ENCODE measurements at regions not wholly inside any gene's neighbourhood (a gene's known extent, or its start where the extent isn't known, plus 50 kb on each side); places are given as distances from the start of the nearest gene placed in this dataset.

DNA sequence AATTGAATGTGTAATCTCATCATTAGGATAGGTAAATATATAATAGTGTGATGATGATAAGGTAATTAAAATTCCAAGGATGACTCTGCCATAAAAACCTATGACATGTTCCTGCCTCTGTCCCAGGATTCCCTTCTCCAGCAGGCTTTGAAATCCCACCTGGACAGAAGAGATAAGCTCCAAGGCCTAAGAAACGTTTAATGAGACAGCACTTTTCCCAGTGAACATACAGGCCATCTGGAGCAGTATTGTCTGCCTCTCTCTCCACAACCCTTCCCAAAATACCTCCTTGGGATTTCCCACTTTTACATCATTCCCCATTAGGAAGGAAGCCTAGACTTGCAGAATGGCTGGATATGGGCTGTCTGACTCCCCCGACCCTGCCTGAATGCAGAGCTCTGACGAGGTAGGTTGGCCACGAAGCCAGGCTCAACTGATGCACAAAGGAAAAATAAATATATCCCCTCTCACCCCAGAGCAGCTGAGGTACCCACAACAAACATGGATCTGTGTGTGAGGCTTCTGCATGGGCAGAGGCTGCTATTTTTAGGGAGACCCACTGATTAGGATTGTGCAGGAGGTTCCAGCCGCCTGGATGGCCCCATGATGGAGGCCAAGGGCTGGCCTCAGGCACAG is 71.0 kb downstream of the TMPRSS5 start:
- DNase-seq (ENCODE audit: low spot score) = no peak

DNA sequence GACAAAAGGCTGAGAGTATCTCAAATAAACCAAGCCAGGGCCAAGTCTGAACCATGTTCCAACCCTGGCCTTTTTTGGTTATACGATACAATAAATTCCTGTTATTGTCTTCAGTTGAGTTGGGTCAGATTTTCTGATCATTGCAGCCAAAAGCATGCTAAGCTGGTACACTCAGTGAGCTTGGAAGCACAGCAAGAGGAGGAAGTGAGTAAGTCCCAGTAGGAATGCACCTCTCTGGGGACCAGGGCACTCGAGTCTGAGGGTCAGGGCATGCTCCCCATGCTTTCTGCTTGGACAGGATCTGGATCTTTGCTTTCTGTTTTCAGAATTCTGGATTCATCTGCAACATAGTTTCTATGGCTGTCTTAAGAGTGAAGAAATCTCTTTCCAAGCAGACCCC is 73.1 kb downstream of the TMPRSS5 start:
- DNase-seq (ENCODE audit: low spot score) = no peak

DNA sequence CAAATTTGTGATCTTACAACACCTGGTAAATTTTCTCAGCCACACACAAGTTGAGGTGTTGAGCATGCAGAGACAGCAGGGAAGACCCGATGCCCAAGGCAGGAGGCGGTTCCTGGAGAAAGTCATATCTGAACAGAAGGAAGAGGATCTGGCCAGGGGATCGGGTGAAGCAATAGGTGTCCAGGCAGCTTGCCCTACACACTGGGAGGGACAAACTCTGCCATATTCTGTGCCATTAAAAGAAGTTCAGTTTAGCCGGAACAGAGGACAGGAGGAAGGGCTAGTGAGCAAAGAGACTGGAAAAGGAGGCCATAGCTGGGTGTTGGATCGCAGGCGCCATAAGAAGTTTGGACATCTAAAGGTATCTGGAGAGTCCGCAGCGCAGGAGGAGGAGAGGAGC is 76.5 kb downstream of the TMPRSS5 start:
- no peak for DNase-seq (ENCODE audit: low spot score)

DNA sequence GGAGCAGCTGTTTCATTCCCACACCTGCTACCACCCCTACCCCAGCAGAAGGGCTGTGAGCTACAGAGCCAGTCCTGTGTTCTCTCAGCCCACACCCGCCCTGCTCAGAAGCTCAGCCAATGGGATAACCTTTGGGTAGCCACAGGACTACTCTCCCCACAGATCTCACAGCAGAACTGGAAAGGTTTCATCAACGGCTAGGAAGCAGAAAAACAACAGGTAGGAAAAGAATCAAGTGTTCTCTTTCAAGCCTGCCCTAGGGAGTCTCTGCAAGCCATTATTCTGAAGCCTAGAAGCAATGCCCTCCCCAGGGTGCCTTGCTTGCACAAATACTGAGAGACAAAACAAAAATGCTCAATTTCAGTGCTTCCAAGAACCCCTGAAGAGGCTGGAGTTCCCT is 77.2 kb downstream of the TMPRSS5 start:
- DNase-seq (ENCODE audit: low spot score) = no peak

DNA sequence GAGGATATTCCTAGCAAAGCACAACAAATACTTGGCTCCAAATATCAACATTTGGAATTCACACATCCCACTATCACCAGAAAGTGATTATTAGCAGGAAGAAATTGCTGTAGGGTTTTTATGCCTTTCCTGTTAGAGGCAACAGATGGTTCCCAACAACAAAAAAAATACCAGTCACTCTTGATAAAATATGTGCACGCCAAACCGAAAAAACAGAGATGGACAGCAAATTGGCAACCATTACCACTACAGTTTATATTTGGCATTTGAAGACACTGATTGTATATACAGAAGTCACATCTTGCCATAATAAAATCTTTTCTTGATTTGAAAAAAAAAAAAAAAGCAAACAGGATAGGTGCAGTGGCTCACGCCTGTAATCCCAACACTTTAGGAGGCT is 78.2 kb downstream of the TMPRSS5 start:
- no peak for DNase-seq (ENCODE audit: low spot score)

DNA sequence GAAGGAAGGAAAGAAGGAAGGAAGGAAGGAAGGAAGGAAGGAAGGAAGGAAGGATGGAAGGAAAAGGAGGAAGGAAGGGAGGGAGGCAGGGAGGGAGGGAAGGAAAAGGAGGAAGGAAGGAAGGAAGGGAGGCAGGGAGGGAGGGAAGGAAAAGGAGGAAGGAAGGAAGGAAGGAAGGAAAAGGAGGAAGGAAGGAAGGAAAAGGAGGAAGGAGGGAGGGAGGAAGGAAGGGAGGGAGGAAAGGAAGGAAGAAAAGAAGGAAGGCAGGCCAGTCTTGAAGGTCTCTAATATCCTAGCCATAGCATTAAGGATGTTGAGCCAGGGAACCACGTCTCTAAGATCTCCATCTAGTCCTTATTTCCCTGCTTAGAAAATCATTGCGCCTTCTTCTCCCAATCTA is 78.8 kb downstream of the TMPRSS5 start:
- DNase-seq (ENCODE audit: low spot score) = no peak

DNA sequence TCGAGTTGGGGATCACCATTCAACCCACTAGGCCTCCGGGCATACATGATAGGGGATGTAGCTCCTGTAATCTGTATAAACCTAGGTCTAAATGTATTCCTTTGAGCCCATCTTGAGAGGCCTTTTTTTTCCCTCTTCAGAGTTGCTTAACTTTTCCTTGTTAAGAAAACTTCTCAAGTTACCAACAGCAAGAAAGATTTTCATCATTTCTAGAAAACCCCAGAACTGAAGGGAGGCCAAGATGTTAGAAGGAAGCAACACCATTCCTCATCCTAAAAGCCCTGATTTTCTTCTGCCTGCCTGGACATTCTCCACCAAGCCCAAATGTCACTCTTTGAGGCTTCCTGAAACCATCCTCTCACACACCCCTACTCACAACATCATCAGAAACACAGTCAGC is 79.4 kb downstream of the TMPRSS5 start:
- DNase-seq (ENCODE audit: low spot score) = no peak

DNA sequence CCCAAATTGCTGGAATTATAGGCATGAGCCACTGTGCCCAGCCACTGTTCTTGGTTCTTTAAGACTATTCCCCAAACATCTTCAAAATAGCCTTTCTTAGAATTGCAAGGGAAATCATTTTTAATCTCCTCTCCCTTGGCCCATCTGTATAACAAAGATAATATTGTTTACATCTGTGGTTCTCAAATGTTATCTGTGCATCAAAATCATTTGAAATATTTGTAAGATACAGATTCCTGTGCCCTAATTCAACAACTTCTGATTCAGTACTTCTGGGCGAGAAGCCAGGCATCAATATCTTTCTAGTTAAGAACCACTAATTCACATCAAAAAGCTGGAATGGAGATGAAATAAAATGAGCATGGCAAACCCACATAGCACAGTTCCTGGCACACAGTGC is 83.0 kb downstream of the TMPRSS5 start:
- no peak for DNase-seq (ENCODE audit: low spot score)

DNA sequence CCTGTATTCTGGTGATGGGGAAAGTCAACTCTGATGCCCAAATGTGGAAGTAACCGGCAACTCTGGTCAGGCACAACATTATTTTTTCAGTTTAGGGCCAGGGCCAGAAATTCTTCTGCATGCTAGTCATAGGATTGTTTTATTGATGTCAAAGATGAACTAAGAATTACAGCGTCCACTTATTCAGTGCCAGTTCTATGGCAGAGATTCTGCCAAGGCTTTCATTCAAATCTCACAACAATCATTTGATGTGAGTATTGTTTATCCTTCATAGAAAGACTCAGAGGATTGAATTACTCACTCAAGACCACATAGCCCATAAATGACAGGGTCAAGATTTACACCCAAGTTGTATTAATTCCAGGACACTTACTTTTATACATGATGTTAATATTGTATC is 87.7 kb downstream of the TMPRSS5 start:
- DNase-seq (ENCODE audit: low spot score) = no peak

DNA sequence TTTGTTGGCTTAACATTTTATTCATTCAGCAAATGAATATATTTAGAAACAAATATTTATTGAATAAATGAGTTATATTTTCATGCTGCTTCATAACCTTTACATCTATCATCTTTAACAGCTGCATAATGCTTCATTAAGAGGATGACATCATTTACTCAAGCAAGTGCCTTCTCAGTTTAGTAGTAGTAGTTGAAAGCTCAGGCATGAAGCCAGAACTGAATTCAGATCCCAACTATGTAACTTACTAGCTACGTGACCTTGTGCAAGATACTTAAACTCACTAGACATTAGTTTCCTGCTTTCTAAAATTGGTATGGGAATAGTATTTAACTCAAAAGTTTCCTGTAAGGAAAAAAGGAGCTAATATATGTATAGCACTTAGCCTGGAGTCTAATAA is 90.3 kb downstream of the TMPRSS5 start:
- DNase-seq (ENCODE audit: low spot score) = no peak

DNA sequence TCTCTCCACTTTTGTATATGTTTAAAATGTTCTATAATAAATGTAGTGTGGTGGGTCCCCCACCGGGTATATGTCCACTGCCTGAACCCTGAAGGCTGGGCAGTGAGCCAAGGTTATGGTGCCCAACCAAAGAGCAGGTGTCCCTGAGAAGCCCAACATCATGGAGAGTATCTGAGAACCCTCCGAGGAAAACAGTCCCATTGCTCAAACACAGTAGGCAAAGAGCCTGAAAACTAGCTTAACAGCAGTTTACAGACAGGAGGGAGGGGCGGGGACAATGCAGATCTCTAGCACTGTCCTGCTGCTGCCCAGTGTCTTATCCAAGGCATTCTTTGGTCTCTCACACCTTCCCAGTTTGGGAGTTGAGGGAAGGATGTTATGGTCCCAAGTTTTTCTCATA is 91.0 kb downstream of the TMPRSS5 start:
- no peak for DNase-seq (ENCODE audit: low spot score)

DNA sequence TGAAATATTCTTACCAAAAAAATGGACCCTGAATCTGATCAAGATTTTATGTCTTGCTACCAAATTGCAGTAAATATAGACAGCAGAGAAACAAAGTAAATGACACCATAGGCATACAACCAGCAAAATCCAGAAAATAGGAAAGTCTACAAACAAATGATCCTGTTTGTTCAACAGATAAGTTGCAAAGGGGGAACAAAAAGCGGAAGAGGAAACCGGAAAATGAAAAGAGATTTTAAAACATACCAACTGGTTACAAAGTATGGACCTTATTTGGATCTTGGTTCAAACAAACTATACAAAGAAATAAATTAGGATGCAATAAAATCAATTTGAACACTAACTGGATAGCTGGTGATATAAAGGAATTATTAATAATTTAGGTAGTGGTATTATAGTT is 92.0 kb downstream of the TMPRSS5 start:
- no peak for DNase-seq (ENCODE audit: low spot score)

DNA sequence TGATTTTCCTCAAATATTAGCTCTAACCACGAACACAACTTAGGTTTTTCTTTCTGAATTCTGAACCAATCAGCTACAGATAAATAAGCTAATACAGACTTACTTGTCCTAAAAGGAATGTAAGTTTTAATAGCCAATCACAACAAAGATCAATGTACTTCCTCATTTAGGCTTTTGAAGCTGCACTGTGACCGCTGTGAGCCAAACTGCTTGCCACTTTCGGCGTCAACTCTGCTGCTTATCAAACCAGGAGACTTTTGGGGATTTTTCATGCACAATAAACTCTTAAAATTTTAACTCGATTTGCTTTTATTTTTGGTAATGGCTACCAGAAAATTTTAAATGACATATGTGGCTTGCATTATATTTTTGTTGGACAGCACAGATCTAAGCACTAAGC is 92.5 kb downstream of the TMPRSS5 start:
- DNase-seq (ENCODE audit: low spot score) = no peak

DNA sequence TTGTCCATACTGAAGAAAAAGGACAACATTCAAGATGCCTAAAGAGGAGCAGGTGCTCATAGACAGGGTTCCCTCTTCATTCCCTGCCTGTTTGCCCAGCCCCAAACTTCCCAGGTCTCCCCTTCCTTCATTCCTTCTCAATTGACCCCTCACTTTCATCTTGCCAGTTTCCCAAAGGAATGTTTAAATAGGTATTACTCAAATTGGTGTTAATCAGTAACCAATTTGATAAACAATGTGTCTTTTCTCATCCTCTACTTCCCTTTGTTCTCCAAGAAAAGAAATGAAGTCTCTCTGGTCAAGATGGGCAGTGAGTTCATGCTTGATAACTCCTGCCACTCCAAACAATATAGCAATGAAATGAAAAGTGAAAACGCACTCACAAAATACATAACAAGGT is 101.9 kb downstream of the TMPRSS5 start:
- DNase-seq (ENCODE audit: low spot score) = no peak

DNA sequence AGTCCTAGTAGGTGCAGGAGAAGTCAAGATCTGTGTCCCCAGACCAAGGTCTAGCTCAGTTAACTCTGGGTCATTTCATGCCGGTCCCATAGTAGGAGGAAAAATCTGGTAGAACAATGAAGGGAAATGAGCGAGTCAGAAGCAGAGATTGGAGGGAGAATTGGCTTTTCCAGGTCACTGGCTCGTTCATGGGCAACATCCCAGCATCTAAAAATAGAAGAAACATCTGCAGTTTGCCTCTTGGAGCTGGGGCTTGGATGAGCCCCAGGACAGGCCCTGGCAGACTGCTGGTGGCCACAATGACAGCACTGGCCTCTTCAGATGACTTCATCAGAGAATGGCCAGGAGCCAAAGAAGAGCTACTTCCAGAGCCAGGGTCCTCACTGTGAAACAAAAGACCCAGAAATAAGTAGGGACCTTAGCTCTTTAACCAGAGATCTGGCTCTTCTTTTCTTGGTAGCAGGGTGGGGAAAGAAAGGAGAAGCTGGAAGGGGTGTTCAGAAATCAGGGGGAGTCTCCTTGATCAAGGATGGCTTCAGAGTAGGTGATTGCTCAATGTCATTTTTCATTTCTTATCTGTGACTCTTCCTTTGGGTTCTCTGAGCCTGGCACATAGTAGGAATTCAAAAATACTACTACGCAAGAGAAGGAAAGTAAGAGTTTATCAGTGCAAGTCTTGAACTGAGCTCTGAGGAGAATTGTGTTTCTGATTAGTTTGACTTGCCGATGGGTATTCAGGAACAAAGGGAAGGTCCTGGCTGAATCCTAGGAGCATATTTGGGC is 102.6 kb downstream of the TMPRSS5 start:
- no peak for DNase-seq (ENCODE audit: low spot score)

DNA sequence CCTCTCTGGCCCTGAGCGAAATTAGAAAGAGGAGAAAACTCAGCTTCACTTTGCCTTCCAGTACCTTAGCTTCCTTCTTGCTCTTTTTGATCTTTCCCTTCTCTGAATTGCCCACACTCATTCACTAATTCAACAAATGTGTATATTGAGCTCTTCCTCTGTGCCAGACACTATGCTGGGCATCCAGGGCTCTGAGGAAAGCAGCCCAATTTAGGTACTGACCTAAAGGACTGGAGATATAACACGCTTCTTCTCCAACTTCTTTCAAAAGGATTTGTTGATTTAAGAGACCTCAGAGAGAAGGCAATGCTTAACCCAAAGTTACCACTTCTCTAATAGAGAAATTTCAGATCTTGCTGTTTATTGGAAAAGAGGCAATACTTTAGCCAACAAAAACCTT is 103.6 kb downstream of the TMPRSS5 start:
- DNase-seq (ENCODE audit: low spot score) = no peak

DNA sequence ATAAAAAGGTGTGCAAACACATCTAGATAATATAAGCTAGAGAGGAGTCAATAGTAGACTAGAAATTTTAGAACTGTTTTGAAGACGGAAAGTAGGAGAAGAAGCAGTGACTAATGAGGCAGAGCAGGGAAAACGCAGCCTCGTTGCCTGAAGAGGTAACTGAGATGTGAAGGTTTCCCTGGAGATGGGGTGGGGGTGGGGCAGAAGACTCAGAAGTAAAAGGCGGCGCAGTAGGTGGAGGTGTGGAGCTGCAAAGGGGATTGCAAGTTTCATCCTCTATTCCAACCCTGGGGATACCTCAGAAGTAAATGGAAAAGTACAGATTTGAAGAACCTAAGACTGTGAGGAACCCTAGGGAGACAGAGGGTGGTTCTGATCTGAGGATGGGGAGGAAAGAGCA is 109.5 kb downstream of the TMPRSS5 start:
- no peak for DNase-seq (ENCODE audit: low spot score)

DNA sequence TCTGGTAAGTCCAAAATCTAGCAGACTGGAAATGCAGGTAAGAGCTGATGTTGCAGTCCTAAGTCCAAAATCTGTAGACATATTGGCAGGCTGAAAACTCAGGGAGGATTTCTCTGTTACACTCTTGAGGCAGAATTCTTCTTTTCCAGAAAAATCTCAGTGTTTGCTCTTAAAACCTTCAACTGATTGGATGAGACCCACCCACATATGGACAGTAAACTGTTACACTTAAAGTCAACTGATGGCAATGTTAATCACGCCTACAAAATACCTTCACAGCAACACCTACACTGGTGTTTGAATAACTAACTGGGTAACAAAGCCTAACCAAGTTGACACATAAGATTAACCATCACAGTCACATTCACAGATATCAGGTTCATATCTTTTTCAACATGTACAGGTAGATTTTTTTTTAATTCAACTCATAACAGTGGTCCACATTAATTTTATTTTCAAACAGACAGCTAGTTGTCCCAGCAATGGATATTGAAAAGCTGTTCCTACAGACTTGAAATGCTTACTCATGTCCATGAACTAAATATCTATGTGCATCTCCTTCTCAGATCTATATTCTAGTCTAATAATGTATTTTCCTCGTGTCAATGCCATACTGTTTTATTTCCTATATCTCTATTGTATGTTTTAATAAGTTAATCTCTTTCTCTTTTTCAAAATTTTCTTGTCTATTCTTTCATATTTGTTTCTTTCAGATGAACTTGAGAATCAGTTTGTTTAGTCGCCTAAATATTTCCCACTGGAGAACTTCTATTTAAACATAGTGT is 110.1 kb downstream of the TMPRSS5 start:
- DNase-seq (ENCODE audit: low spot score) = no peak

DNA sequence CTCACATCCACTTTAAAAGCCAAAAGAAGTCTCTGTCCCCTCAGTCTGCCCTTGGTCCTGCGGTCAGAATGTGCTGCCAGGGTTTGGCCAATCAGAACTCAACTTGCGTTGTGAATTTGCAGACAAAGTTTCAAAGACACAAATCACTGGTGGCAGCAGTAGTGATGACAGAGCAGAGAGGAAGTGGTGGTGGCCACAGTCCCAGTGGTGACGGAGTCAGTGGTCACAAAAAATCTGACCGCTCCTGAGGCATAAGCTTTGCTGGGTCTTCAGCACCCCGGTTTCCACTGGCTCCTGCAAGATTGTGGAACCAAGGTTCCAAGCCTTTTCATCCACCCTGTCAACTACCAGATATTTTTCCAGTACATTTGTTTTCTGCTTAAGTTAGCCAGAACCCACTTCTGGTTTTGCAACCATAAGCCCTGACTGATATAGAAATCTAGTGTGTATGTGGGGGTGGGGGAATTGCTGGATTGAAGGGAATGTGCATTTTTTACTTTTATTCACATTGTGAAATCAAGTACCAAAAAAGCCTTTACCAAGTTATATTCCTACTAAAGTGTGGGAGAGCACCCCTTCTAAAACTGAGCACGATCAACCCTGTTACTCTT is 112.3 kb downstream of the TMPRSS5 start:
- DNase-seq (ENCODE audit: low spot score) = no peak

DNA sequence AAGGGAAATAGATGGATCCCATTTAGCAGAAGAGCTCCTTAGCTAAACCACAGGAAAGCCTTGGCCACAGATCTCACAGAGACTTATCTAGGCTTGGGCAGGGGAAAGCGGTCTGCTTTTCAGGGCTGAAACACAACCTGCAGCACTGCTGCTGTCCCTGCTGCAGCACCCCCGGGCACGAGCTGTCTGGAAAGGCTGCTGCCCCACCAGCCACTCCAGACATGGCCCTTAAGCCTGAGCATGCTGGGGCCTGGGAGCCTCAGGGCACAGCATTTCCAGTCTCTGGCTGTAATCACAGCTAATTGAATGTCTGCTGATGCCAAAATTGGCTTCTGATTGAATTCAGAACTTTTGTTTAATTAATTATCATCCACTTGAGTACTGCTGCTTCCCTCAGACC is 115.0 kb downstream of the TMPRSS5 start:
- peak; percentile 47 for DNase-seq (ENCODE audit: low spot score)

DNA sequence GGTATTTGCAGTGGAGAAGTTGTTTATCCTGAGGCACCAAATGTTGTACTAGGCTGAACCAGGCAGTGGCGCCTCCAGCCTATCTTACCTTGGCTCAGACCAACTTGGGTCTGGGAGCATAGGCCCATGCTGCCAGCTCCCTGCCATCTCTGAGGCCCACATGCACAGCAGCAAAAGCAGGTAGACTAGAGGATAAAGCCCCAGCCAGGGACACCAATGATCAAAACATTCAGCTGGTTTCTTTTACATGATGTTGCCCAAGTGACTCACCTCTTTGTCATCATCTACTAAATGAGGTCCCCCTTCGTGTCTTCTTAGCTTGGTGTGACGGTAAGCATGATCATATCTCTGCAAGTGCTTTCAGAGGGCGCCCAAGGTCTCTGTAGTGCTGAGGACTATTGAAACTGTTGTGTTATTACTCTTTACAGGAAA is 112.1 kb upstream of the DRD2 start:
- no peak for DNase-seq (ENCODE audit: low spot score)

DNA sequence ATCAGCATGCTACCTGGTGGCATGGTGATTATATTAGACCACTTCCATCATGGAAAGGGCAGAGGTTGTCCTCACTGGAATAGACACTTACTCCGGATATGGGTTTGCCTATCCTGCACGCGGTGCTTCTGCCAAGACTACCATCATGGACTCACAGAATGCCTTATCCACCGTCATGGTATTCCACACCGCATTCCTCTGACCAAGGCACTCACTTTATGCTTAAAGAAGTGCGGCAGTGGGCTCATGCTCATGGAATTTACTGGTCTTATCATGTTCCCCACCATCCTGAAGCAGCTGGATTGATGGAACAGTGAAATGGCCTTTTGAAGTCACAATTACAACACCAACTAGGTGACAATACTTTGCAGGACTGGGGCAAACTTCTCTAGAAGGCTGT is 109.2 kb upstream of the DRD2 start:
- no peak for DNase-seq (ENCODE audit: low spot score)

DNA sequence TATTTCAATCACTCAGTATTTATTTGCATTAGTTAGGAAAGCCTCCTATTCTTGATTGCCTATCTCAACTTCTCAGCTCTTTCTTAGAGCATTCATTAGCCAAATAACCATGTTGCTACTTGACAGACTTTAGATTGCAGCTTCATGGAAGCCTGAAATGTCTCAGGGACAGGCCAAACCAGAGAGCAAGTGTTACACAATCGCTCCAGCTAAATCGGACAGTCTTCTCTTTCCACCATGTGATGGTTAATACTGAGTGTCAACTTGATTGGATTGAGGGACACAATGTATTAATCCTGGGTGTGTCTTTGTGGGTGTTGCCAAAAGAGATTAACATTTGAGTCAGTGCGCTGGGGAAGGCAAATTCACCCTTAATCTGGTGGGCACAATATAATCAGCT is 106.5 kb upstream of the DRD2 start:
- DNase-seq (ENCODE audit: low spot score) = no peak
